A673 (cell line): ENCODE measurements at regions not wholly inside any gene's neighbourhood (a gene's known extent, or its start where the extent isn't known, plus 50 kb on each side); places are given as distances from the start of the nearest gene placed in this dataset.
"Not testable (repeated sequence)": the region's sequence is repeated elsewhere in the genome, so short reads cannot be mapped to it uniquely, and the experiment has no call there.

Experiments
- BruUV-seq: library from RNA; stranded (reverse); fragments of 400-500 nt; replicated peaks from 2 replicates; lab custom pipeline; 2021; lab: Mats Ljungman, UMichigan
- CTCF ChIA-PET: fragments of 300-600 bp; sonication (Branson Sonifier 250); formaldehyde crosslinking; loops from one replicate; lab custom pipeline; 2022; ENCODE audit warnings: antibody characterized with exemption; lab: Charles Lee
- POLR2A ChIA-PET: fragments of 300-600 bp; sonication (Branson Sonifier 250); formaldehyde crosslinking; loops from one replicate; lab custom pipeline; 2022; ENCODE audit warnings: antibody characterized with exemption; ENCODE audit not compliant: low non-redundant PET; lab: Charles Lee
- DNase-seq: peaks from one replicate; pipeline ENCODE4 v3.0.0-alpha.2; 2015; ENCODE audit warnings: low spot score
- H3K27ac ChIP-seq: fragments of 200-600 bp; sonication (generic); 2 replicates; pipeline ENCODE4 v1.5.1; 2016; ENCODE audit warnings: mixed run types, low read depth, mild to moderate bottlenecking, mixed read lengths, antibody characterized with exemption, low read length; ENCODE audit not compliant: poor library complexity, severe bottlenecking
- H3K27me3 ChIP-seq: fragments of 200-600 bp; sonication (generic); replicated peaks from 2 replicates; pipeline ENCODE4 v1.6.1; 2017; ENCODE audit warnings: mixed run types, low read depth, mild to moderate bottlenecking, mixed read lengths, antibody characterized with exemption, low read length; ENCODE audit not compliant: insufficient read depth, poor library complexity
- H3K36me3 ChIP-seq: fragments of 200-600 bp; sonication (generic); 2 replicates; pipeline ENCODE4 v1.6.1; 2016; ENCODE audit warnings: mixed run types, mild to moderate bottlenecking, mixed read lengths, antibody characterized with exemption, low read length; ENCODE audit not compliant: insufficient read depth, poor library complexity, severe bottlenecking
- H3K4me1 ChIP-seq: fragments of 200-600 bp; sonication (generic); 2 replicates; pipeline ENCODE4 v1.6.1; 2017; ENCODE audit warnings: mixed run types, mild to moderate bottlenecking, mixed read lengths, antibody characterized with exemption, low read length; ENCODE audit not compliant: insufficient read depth, poor library complexity, severe bottlenecking
- H3K4me3 ChIP-seq: fragments of 200-600 bp; sonication (generic); 2 replicates; pipeline ENCODE4 v1.5.1; 2016; ENCODE audit warnings: low read depth, mixed run types, mild to moderate bottlenecking, mixed read lengths, low read length; ENCODE audit not compliant: poor library complexity, severe bottlenecking
- H3K9me3 ChIP-seq: fragments of 200-600 bp; sonication (generic); 2 replicates; pipeline ENCODE4 v1.6.1; 2016; ENCODE audit warnings: mixed run types, low read depth, mild to moderate bottlenecking, mixed read lengths, antibody characterized with exemption, low read length; ENCODE audit not compliant: poor library complexity, severe bottlenecking
- intact Hi-C: fragments of 100-400 bp; cut with micrococcal nuclease; formaldehyde crosslinking; loops from one replicate; pipeline ENCODE4 v1.10.0; 2022; ENCODE audit not compliant: unreplicated experiment

GRCh38 chr16:34808530-34808929 is 1349.1 kb downstream of the TP53TG3F start:
- H3K36me3 ChIP-seq, H3K4me1 ChIP-seq, H3K4me3 ChIP-seq, intact Hi-C loops, BruUV-seq, POLR2A ChIA-PET, H3K27me3 ChIP-seq, CTCF ChIA-PET, DNase-seq, H3K27ac ChIP-seq: not testable (repeated sequence)
- H3K9me3 ChIP-seq = peaks cover 10% of the 10 kb centered on the region
